ENCODE measurements at regions not wholly inside any gene's neighbourhood (a gene's known extent, or its start where the extent isn't known, plus 50 kb on each side); places are given as distances from the start of the nearest gene placed in this dataset.

- H3K9me3 ChIP-seq (ENCODE audit: control insufficient read depth, low read length) = no peaks in the 10 kb centered on the region
- no peak overlapping the region for H3K4me3 ChIP-seq (ENCODE audit: low read length)
- no peaks in the 10 kb centered on the region for H3K36me3 ChIP-seq (ENCODE audit: control insufficient read depth, insufficient read depth, low read length)
- H3K9ac ChIP-seq (ENCODE audit: low read length) = no peak overlapping the region
- peaks cover 4% of the 10 kb centered on the region for H3K4me1 ChIP-seq (ENCODE audit: control insufficient read depth, insufficient read depth, low read length)
- H3K27me3 ChIP-seq (ENCODE audit: control insufficient read depth, insufficient read depth, low read length) = no peaks in the 10 kb centered on the region
These were observed 61.4 kb upstream of the RANBP6 start for GRCh38 chr9:6076851-6077250.

- no peaks in the 10 kb centered on the region for H3K9me3 ChIP-seq (ENCODE audit: control insufficient read depth, low read length)
- H3K4me3 ChIP-seq (ENCODE audit: low read length) = no peak overlapping the region
- peaks cover under 1% of the 10 kb centered on the region for H3K4me1 ChIP-seq (ENCODE audit: control insufficient read depth, insufficient read depth, low read length)
- no peaks in the 10 kb centered on the region for H3K27me3 ChIP-seq (ENCODE audit: control insufficient read depth, insufficient read depth, low read length)
- H3K36me3 ChIP-seq (ENCODE audit: control insufficient read depth, insufficient read depth, low read length) = no peaks in the 10 kb centered on the region
- H3K9ac ChIP-seq (ENCODE audit: low read length) = no peak overlapping the region
These were observed 58.3 kb upstream of the RANBP6 start for GRCh38 chr9:6073731-6074130.

- Histone ChIP-seq H3K36me3 (ENCODE audit: control insufficient read depth, insufficient read depth, low read length) (no peaks in the 10 kb centered on the region), H3K4me1 (ENCODE audit: control insufficient read depth, insufficient read depth, low read length) (peaks cover 6% of the 10 kb centered on the region), H3K9me3 (ENCODE audit: control insufficient read depth, low read length) (no peaks in the 10 kb centered on the region), H3K4me3 (ENCODE audit: low read length) (no peak overlapping the region), H3K27me3 (ENCODE audit: control insufficient read depth, insufficient read depth, low read length) (no peaks in the 10 kb centered on the region), H3K9ac (ENCODE audit: low read length) (no peak overlapping the region)
These were observed 57.4 kb upstream of the RANBP6 start for GRCh38 chr9:6072865-6073264.

GRCh38 chr9:6072453-6072852 is 57.0 kb upstream of the RANBP6 start:
- Histone ChIP-seq H3K9me3 (ENCODE audit: control insufficient read depth, low read length) (no peaks in the 10 kb centered on the region), H3K9ac (ENCODE audit: low read length) (no peak overlapping the region), H3K4me3 (ENCODE audit: low read length) (no peak overlapping the region), H3K4me1 (ENCODE audit: control insufficient read depth, insufficient read depth, low read length) (peaks cover 6% of the 10 kb centered on the region), H3K27me3 (ENCODE audit: control insufficient read depth, insufficient read depth, low read length) (no peaks in the 10 kb centered on the region), H3K36me3 (ENCODE audit: control insufficient read depth, insufficient read depth, low read length) (no peaks in the 10 kb centered on the region)

GRCh38 chr9:6068983-6069382 is 53.6 kb upstream of the RANBP6 start:
- Histone ChIP-seq H3K36me3 (ENCODE audit: control insufficient read depth, insufficient read depth, low read length) (no peaks in the 10 kb centered on the region), H3K9me3 (ENCODE audit: control insufficient read depth, low read length) (no peaks in the 10 kb centered on the region), H3K27me3 (ENCODE audit: control insufficient read depth, insufficient read depth, low read length) (no peaks in the 10 kb centered on the region), H3K4me1 (ENCODE audit: control insufficient read depth, insufficient read depth, low read length) (peaks cover 6% of the 10 kb centered on the region), H3K4me3 (ENCODE audit: low read length) (no peak overlapping the region), H3K9ac (ENCODE audit: low read length) (no peak overlapping the region)

GRCh38 chr9:6067426-6067825 is 52.0 kb upstream of the RANBP6 start:
- Histone ChIP-seq H3K4me1 (ENCODE audit: control insufficient read depth, insufficient read depth, low read length) (peaks cover 6% of the 10 kb centered on the region), H3K4me3 (ENCODE audit: low read length) (no peak overlapping the region), H3K27me3 (ENCODE audit: control insufficient read depth, insufficient read depth, low read length) (no peaks in the 10 kb centered on the region), H3K36me3 (ENCODE audit: control insufficient read depth, insufficient read depth, low read length) (no peaks in the 10 kb centered on the region), H3K9me3 (ENCODE audit: control insufficient read depth, low read length) (no peaks in the 10 kb centered on the region), H3K9ac (ENCODE audit: low read length) (no peak overlapping the region)
